ENCODE measurements at regions not wholly inside any gene's neighbourhood (a gene's known extent, or its start where the extent isn't known, plus 50 kb on each side); places are given as distances from the start of the nearest gene placed in this dataset.

DNA sequence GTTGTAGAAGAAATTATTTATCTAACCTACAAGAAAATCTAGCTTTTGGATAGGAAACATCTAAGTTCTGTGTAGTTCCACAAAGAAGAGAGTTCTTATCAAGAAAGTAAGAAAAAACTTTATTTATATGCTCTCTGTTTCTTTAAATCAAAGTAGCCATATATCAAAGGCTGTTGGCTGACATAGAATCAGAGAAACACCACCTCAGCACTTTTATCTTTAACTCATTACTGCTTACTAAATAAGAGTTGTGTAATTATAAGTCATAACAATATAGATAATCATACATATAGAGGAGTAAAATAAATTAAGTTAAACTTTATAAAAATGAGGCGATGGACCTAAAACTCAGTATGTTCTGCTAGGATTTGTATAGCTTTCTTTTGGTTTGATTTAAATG lies 570.6 kb downstream of the PCDH17 start:
- 94 to 97% methylated on average over 1 of the region's 1 CpG for WGBS, 2 donors
- TF ChIP-seq EP300 (IDR thresholded peaks at IDR 0.05) (no peak), POLR2A (IDR thresholded peaks at IDR 0.05) (no peak)
- TF ChIP-seq, protein P1, sequence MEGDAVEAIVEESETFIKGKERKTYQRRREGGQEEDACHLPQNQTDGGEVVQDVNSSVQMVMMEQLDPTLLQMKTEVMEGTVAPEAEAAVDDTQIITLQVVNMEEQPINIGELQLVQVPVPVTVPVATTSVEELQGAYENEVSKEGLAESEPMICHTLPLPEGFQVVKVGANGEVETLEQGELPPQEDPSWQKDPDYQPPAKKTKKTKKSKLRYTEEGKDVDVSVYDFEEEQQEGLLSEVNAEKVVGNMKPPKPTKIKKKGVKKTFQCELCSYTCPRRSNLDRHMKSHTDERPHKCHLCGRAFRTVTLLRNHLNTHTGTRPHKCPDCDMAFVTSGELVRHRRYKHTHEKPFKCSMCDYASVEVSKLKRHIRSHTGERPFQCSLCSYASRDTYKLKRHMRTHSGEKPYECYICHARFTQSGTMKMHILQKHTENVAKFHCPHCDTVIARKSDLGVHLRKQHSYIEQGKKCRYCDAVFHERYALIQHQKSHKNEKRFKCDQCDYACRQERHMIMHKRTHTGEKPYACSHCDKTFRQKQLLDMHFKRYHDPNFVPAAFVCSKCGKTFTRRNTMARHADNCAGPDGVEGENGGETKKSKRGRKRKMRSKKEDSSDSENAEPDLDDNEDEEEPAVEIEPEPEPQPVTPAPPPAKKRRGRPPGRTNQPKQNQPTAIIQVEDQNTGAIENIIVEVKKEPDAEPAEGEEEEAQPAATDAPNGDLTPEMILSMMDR (IDR thresholded peaks at IDR 0.05): no peak
- Histone ChIP-seq H3K27ac (no peak overlapping the region), H3K27me3 (no peaks in the 10 kb centered on the region), H3K4me3 (no peak overlapping the region), H3K4me1 (no peaks in the 10 kb centered on the region), H3K9me3 (no peaks in the 10 kb centered on the region), H3K36me3 (no peaks in the 10 kb centered on the region)
- no peak for DNase-seq (ENCODE audit: low spot score in 2 of 2)

DNA sequence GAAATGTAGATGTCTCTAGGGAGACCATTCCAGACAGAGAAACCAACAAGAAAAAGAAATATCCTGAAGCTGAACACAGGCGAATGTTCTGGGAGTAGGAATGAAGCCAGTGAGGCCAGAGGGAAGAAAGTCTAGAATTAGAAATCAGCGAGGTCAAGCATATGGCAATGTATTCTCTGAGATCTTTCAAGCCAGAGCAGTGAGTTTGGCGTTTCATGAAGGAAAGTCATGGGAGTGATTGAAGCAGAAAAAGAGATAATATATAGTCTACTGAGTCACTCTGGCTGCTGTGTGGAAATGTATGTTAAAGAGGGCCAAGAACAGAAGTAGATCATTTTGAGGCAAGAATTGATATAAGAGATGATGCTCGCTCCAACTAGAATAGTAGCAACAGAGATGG lies 576.0 kb downstream of the PCDH17 start:
- Histone ChIP-seq H3K4me3 (no peak overlapping the region), H3K27me3 (no peaks in the 10 kb centered on the region), H3K27ac (no peak overlapping the region), H3K9me3 (no peaks in the 10 kb centered on the region), H3K36me3 (no peaks in the 10 kb centered on the region), H3K4me1 (no peaks in the 10 kb centered on the region)
- TF ChIP-seq EP300 (IDR thresholded peaks at IDR 0.05) (no peak), POLR2A (IDR thresholded peaks at IDR 0.05) (no peak)
- TF ChIP-seq, protein P1 (IDR thresholded peaks at IDR 0.05): no peak
- DNase-seq (ENCODE audit: low spot score in 2 of 2): no peak
- 66 to 72% methylated on average over 4 of the region's 4 CpGs for WGBS, 2 donors

DNA sequence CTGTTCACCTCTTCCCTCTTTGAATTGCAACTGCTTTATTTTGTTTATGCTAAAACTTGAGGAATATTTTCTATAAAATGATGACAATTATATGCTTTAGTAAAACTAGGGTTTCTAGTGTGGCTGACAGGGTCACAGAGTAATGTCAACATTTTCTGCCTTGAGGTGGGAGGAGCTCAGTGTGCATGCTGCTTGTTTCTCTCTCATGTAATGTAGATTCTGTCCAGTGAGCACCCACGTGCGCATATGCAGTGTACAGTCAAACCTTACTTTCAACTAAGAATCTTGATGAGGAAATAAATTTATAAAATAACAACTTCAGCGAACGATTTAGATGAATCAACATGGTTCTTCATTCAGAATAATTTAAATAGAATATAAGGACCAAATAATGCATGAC lies 603.9 kb downstream of the PCDH17 start:
- Histone ChIP-seq H3K27ac (no peak overlapping the region), H3K4me1 (no peaks in the 10 kb centered on the region), H3K27me3 (no peaks in the 10 kb centered on the region), H3K4me3 (no peak overlapping the region), H3K9me3 (no peaks in the 10 kb centered on the region), H3K36me3 (no peaks in the 10 kb centered on the region)
- no peak for TF ChIP-seq EP300 (IDR thresholded peaks at IDR 0.05)
- WGBS, 2 donors: 86 to 91% methylated on average over 4 of the region's 4 CpGs
- no peak for DNase-seq (ENCODE audit: low spot score in 2 of 2)

DNA sequence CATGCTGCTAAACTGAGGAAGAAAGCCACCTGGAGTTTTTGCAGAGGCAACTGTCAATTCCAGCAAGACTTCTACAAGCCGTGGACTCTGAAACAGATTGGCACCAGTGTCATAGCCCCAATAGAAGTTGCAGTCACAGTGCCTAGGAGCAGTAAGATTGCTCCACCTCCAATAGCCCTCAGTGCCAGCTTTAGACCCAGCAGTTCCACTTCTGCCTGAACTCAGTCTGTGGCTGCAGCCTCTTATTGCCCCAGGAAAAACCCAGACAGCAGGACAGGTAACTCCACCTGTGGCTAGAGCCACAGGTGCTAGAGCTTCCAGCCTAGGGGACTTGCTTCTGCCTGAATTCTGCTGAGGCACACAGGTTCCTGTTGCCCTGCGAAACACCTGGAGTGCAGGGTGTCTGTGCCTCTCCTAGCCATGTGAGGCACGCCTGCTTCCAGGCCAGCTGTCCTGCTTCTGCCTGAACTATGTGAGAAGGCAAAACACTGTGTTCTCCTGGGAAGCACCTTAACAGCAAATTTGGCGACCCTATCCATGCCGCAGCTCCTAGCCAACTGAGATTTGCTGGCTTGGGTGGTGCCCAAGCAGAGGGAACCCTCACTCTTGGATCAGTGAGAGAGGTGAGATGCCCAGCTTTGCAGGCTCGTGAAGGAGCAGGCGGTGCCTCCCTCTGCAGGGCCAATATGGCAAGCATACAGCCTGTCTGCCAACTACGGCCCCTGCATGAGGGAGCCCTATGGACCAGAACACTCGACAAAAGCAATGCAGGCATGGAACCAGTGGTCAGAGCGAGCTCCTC lies 607.6 kb downstream of the PCDH17 start:
- WGBS, 2 donors: 88 to 89% methylated on average over 10 of the region's 10 CpGs
- no peak for TF ChIP-seq EP300 (IDR thresholded peaks at IDR 0.05)
- TF ChIP-seq POLR2A (IDR thresholded peaks at IDR 0.05): no peak
- TF ChIP-seq, protein P1 (IDR thresholded peaks at IDR 0.05): no peak
- H3K36me3 ChIP-seq: no peaks in the 10 kb centered on the region
- H3K27ac ChIP-seq: no peak overlapping the region
- H3K27me3 ChIP-seq: no peaks in the 10 kb centered on the region
- no peak for DNase-seq (ENCODE audit: low spot score in 2 of 2)
- H3K4me1 ChIP-seq: no peaks in the 10 kb centered on the region
- H3K9me3 ChIP-seq: peaks cover 0 to 3% (median 0%) of the 10 kb centered on the region in 4 donors
- H3K4me3 ChIP-seq: no peak overlapping the region

DNA sequence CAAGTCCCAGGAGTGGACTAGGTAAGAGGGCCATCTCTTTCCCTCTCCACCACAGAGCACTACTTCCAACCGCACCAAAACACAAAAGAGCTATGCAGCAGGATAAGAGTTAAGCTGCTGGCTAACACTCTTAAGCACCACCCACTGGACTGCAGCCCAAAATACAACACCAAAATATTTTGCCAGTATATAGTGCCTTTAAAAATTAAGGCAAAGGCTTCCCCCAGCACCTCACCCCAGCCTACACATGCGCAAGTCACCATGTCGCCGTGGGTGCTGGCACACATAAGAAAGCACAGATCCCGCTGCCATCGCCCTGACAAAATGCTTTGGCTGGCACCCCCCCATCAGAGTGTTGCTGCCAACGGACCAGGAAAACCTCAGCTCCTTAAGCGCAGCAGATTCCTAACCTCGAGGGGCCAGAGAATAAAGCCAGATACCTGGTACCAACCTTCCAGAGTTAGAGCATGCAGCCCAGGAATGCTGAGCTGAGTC lies 608.3 kb downstream of the PCDH17 start:
- no peak for DNase-seq (ENCODE audit: low spot score in 2 of 2)
- no peaks in the 10 kb centered on the region for H3K4me1 ChIP-seq
- peaks cover 0 to 3% (median 0%) of the 10 kb centered on the region in 4 donors for H3K9me3 ChIP-seq
- H3K36me3 ChIP-seq: no peaks in the 10 kb centered on the region
- H3K4me3 ChIP-seq: no peak overlapping the region
- no peak for TF ChIP-seq POLR2A (IDR thresholded peaks at IDR 0.05)
- TF ChIP-seq EP300 (IDR thresholded peaks at IDR 0.05): no peak
- TF ChIP-seq, protein P1 (IDR thresholded peaks at IDR 0.05): no peak
- H3K27ac ChIP-seq: no peak overlapping the region
- WGBS, 2 donors: 92 to 94% methylated on average over 9 of the region's 9 CpGs
- no peaks in the 10 kb centered on the region for H3K27me3 ChIP-seq

Measured in tibial nerve (tissue), 4 donors.